ENCODE measurements at regions not wholly inside any gene's neighbourhood (a gene's known extent, or its start where the extent isn't known, plus 50 kb on each side); places are given as distances from the start of the nearest gene placed in this dataset.

- no peak overlapping the region for H3K14ac ChIP-seq (ENCODE audit: low read length in 2 of 2)
Measured at GRCh38 chr2:219959471-219959870, 332.0 kb downstream of the SLC4A3 start.

GRCh38 chr2:219961947-219962498 lies 334.6 kb downstream of the SLC4A3 start:
- no peak overlapping the region for H4K91ac ChIP-seq (ENCODE audit: low read length)
- H3K4me3 ChIP-seq (ENCODE audit: insufficient read depth in 1 of 2, low read depth in 1 of 2, low read length in 2 of 2), result no peak overlapping the region
- no peak overlapping the region for H3K4ac ChIP-seq (ENCODE audit: low read depth in 1 of 2, low read length in 2 of 2)
- H3K27ac ChIP-seq (ENCODE audit: low read length, poor library complexity, severe bottlenecking), result no peak overlapping the region
- no peak overlapping the region for H3K23ac ChIP-seq (ENCODE audit: low read length in 2 of 2)
- H3K4me2 ChIP-seq (ENCODE audit: low read length, poor library complexity, severe bottlenecking), result no peak overlapping the region
- H4K8ac ChIP-seq (ENCODE audit: low read length), result no peak overlapping the region
- no peak overlapping the region for H2BK15ac ChIP-seq (ENCODE audit: low read depth, poor library complexity, severe bottlenecking)
- no peak overlapping the region for H2AFZ ChIP-seq (ENCODE audit: low read depth, low read length)
- no peak overlapping the region for H2BK5ac ChIP-seq (ENCODE audit: low read depth, low read length, poor library complexity, severe bottlenecking)
- no peak overlapping the region for H3K18ac ChIP-seq (ENCODE audit: low read depth in 1 of 2, low read length in 2 of 2)
- no peak overlapping the region for H3K9ac ChIP-seq (ENCODE audit: low read length)
- 70% methylated on average over 2 of the region's 4 CpGs for WGBS
- no peaks in the 10 kb centered on the region for H3K79me1 ChIP-seq (replicated peaks; ENCODE audit: low read length, poor library complexity, severe bottlenecking)
- no peak overlapping the region for H2BK12ac ChIP-seq (ENCODE audit: low read length in 2 of 2)
- peaks cover 5% of the 10 kb centered on the region for H3K9me3 ChIP-seq (ENCODE audit: control insufficient read depth, low read length)
- H2AK5ac ChIP-seq (ENCODE audit: low read length, severe bottlenecking), result no peak overlapping the region
- no peak for DNase-seq
- H3K14ac ChIP-seq (ENCODE audit: low read length in 2 of 2), result no peak overlapping the region
- no peaks in the 10 kb centered on the region for H3K27me3 ChIP-seq (ENCODE audit: control insufficient read depth in 1 of 2, insufficient read depth in 1 of 2, low read length in 2 of 2)
- no peaks in the 10 kb centered on the region for H3K4me1 ChIP-seq (ENCODE audit: control insufficient read depth, insufficient read depth, low read depth, low read length)
- H3K36me3 ChIP-seq (ENCODE audit: control insufficient read depth in 1 of 2, insufficient read depth in 2 of 2, low read depth in 1 of 2, low read length in 2 of 2), result no peaks in the 10 kb centered on the region
- H2BK120ac ChIP-seq (ENCODE audit: low read depth, low read length), result no peak overlapping the region

More at GRCh38 chr2:219959471-219959870, 332.0 kb downstream of the SLC4A3 start:
- H3K36me3 ChIP-seq (ENCODE audit: control insufficient read depth in 1 of 2, insufficient read depth in 2 of 2, low read depth in 1 of 2, low read length in 2 of 2), result no peaks in the 10 kb centered on the region
- no peak overlapping the region for H2BK12ac ChIP-seq (ENCODE audit: low read length in 2 of 2)
- H4K8ac ChIP-seq (ENCODE audit: low read length), result no peak overlapping the region
- no peaks in the 10 kb centered on the region for H3K79me1 ChIP-seq (replicated peaks; ENCODE audit: low read length, poor library complexity, severe bottlenecking)
- H3K18ac ChIP-seq (ENCODE audit: low read depth in 1 of 2, low read length in 2 of 2), result no peak overlapping the region
- DNase-seq, result no peak
- H2BK5ac ChIP-seq (ENCODE audit: low read depth, low read length, poor library complexity, severe bottlenecking), result no peak overlapping the region
- H2AK5ac ChIP-seq (ENCODE audit: low read length, severe bottlenecking), result no peak overlapping the region
- peaks cover 10% of the 10 kb centered on the region for H3K9me3 ChIP-seq (ENCODE audit: control insufficient read depth, low read length)
- H2BK120ac ChIP-seq (ENCODE audit: low read depth, low read length), result no peak overlapping the region
- H4K91ac ChIP-seq (ENCODE audit: low read length), result no peak overlapping the region
- 92% methylated on average over 4 of the region's 4 CpGs for WGBS
- no peak overlapping the region for H3K4me2 ChIP-seq (ENCODE audit: low read length, poor library complexity, severe bottlenecking)
- no peaks in the 10 kb centered on the region for H3K27me3 ChIP-seq (ENCODE audit: control insufficient read depth in 1 of 2, insufficient read depth in 1 of 2, low read length in 2 of 2)
- H3K4ac ChIP-seq (ENCODE audit: low read depth in 1 of 2, low read length in 2 of 2), result no peak overlapping the region
- no peak overlapping the region for H3K9ac ChIP-seq (ENCODE audit: low read length)
- H2AFZ ChIP-seq (ENCODE audit: low read depth, low read length), result no peak overlapping the region
- H3K4me3 ChIP-seq (ENCODE audit: insufficient read depth in 1 of 2, low read depth in 1 of 2, low read length in 2 of 2), result no peak overlapping the region
- no peak overlapping the region for H3K27ac ChIP-seq (ENCODE audit: low read length, poor library complexity, severe bottlenecking)
- H2BK15ac ChIP-seq (ENCODE audit: low read depth, poor library complexity, severe bottlenecking), result no peak overlapping the region
- H3K23ac ChIP-seq (ENCODE audit: low read length in 2 of 2), result no peak overlapping the region
- H3K4me1 ChIP-seq (ENCODE audit: control insufficient read depth, insufficient read depth, low read depth, low read length), result no peaks in the 10 kb centered on the region

GRCh38 chr2:219962801-219963200 lies 335.4 kb downstream of the SLC4A3 start:
- no peaks in the 10 kb centered on the region for H3K79me1 ChIP-seq (replicated peaks; ENCODE audit: low read length, poor library complexity, severe bottlenecking)
- H2AFZ ChIP-seq (ENCODE audit: low read depth, low read length), result no peak overlapping the region
- H2BK120ac ChIP-seq (ENCODE audit: low read depth, low read length), result no peak overlapping the region
- no peak overlapping the region for H4K91ac ChIP-seq (ENCODE audit: low read length)
- no peaks in the 10 kb centered on the region for H3K36me3 ChIP-seq (ENCODE audit: control insufficient read depth in 1 of 2, insufficient read depth in 2 of 2, low read depth in 1 of 2, low read length in 2 of 2)
- no peak overlapping the region for H2BK15ac ChIP-seq (ENCODE audit: low read depth, poor library complexity, severe bottlenecking)
- no peaks in the 10 kb centered on the region for H3K9me3 ChIP-seq (ENCODE audit: control insufficient read depth, low read length)
- no peak overlapping the region for H3K27ac ChIP-seq (ENCODE audit: low read length, poor library complexity, severe bottlenecking)
- no peak overlapping the region for H3K14ac ChIP-seq (ENCODE audit: low read length in 2 of 2)
- no peaks in the 10 kb centered on the region for H3K4me1 ChIP-seq (ENCODE audit: control insufficient read depth, insufficient read depth, low read depth, low read length)
- H3K18ac ChIP-seq (ENCODE audit: low read depth in 1 of 2, low read length in 2 of 2), result no peak overlapping the region
- H2BK5ac ChIP-seq (ENCODE audit: low read depth, low read length, poor library complexity, severe bottlenecking), result no peak overlapping the region
- no peak overlapping the region for H3K9ac ChIP-seq (ENCODE audit: low read length)
- WGBS, result 78% methylated on average over 2 of the region's 2 CpGs
- no peak overlapping the region for H3K23ac ChIP-seq (ENCODE audit: low read length in 2 of 2)
- H2BK12ac ChIP-seq (ENCODE audit: low read length in 2 of 2), result no peak overlapping the region
- H3K4ac ChIP-seq (ENCODE audit: low read depth in 1 of 2, low read length in 2 of 2), result no peak overlapping the region
- no peak overlapping the region for H3K4me3 ChIP-seq (ENCODE audit: insufficient read depth in 1 of 2, low read depth in 1 of 2, low read length in 2 of 2)
- no peak for DNase-seq
- no peak overlapping the region for H2AK5ac ChIP-seq (ENCODE audit: low read length, severe bottlenecking)
- H4K8ac ChIP-seq (ENCODE audit: low read length), result no peak overlapping the region
- H3K4me2 ChIP-seq (ENCODE audit: low read length, poor library complexity, severe bottlenecking), result no peak overlapping the region
- H3K27me3 ChIP-seq (ENCODE audit: control insufficient read depth in 1 of 2, insufficient read depth in 1 of 2, low read length in 2 of 2), result no peaks in the 10 kb centered on the region

- Histone ChIP-seq H3K4ac (ENCODE audit: low read depth in 1 of 2, low read length in 2 of 2) (no peak overlapping the region), H2BK15ac (ENCODE audit: low read depth, poor library complexity, severe bottlenecking) (no peak overlapping the region), H3K4me1 (ENCODE audit: control insufficient read depth, insufficient read depth, low read depth, low read length) (no peaks in the 10 kb centered on the region), H2BK12ac (ENCODE audit: low read length in 2 of 2) (no peak overlapping the region), H3K79me1 (replicated peaks; ENCODE audit: low read length, poor library complexity, severe bottlenecking) (no peaks in the 10 kb centered on the region), H3K36me3 (ENCODE audit: control insufficient read depth in 1 of 2, insufficient read depth in 2 of 2, low read depth in 1 of 2, low read length in 2 of 2) (no peaks in the 10 kb centered on the region), H2AFZ (ENCODE audit: low read depth, low read length) (no peak overlapping the region), H3K14ac (ENCODE audit: low read length in 2 of 2) (no peak overlapping the region), H3K9ac (ENCODE audit: low read length) (no peak overlapping the region), H4K8ac (ENCODE audit: low read length) (no peak overlapping the region), H3K23ac (ENCODE audit: low read length in 2 of 2) (no peak overlapping the region), H3K27ac (ENCODE audit: low read length, poor library complexity, severe bottlenecking) (no peak overlapping the region), H3K4me2 (ENCODE audit: low read length, poor library complexity, severe bottlenecking) (no peak overlapping the region), H3K27me3 (ENCODE audit: control insufficient read depth in 1 of 2, insufficient read depth in 1 of 2, low read length in 2 of 2) (no peaks in the 10 kb centered on the region), H3K9me3 (ENCODE audit: control insufficient read depth, low read length) (no peaks in the 10 kb centered on the region), H2AK5ac (ENCODE audit: low read length, severe bottlenecking) (no peak overlapping the region), H4K91ac (ENCODE audit: low read length) (no peak overlapping the region), H3K18ac (ENCODE audit: low read depth in 1 of 2, low read length in 2 of 2) (no peak overlapping the region), H3K4me3 (ENCODE audit: insufficient read depth in 1 of 2, low read depth in 1 of 2, low read length in 2 of 2) (no peak overlapping the region), H2BK5ac (ENCODE audit: low read depth, low read length, poor library complexity, severe bottlenecking) (no peak overlapping the region), H2BK120ac (ENCODE audit: low read depth, low read length) (no peak overlapping the region)
- 45% methylated on average over 4 of the region's 5 CpGs for WGBS
- DNase-seq, result no peak
Measured at GRCh38 chr2:219965287-219966194, 338.1 kb downstream of the SLC4A3 start.

Measured in mesenchymal stem cell (in vitro differentiated cells and primary cell).